H1 (cell line): ENCODE measurements at regions not wholly inside any gene's neighbourhood (a gene's known extent, or its start where the extent isn't known, plus 50 kb on each side); places are given as distances from the start of the nearest gene placed in this dataset.

ENCODE experiments used
- CTCF ChIA-PET: fragments of 300-600 bp; sonication (Branson Sonifier 250); formaldehyde crosslinking; loops from one replicate; lab custom pipeline; 2021; ENCODE audit not compliant: partially characterized antibody; lab: Charles Lee
- POLR2A ChIA-PET: fragments of 300-600 bp; sonication (Branson Sonifier 250); formaldehyde crosslinking; loops from one replicate; lab custom pipeline; 2021; ENCODE audit warnings: inconsistent platforms; ENCODE audit not compliant: partially characterized antibody; lab: Charles Lee
- DNase-seq, 2 experiments: peaks; one replicate each; pipeline versions ENCODE4 v3.0.0 to v3.0.0-alpha.2; 2010 to 2022; ENCODE audit warnings: low spot score in 2 of 2, low read depth in 1 of 2, mixed read lengths in 1 of 2
- FAIRE-seq: peaks from 2 replicates; lab custom pipeline; 2011; peaks lifted over from hg19 to GRCh38; lab: Jason Lieb, UNC
- H2AFZ ChIP-seq: 2 replicates; pipeline ENCODE4 v1.8.1; 2012; ENCODE audit warnings: low read length, inconsistent platforms
- H2AK5ac ChIP-seq: 2 replicates; pipeline ENCODE4 v1.6.1; 2013; ENCODE audit warnings: low read depth, low read length
- H2BK120ac ChIP-seq: replicated peaks from 2 replicates; pipeline ENCODE3; 2013; ENCODE audit warnings: low read depth, low read length, inconsistent platforms
- H2BK12ac ChIP-seq: 2 replicates; pipeline ENCODE4 v1.6.1; 2013; ENCODE audit warnings: low read depth, low read length
- H2BK15ac ChIP-seq: 2 replicates; pipeline ENCODE4 v1.6.1; 2013; ENCODE audit warnings: low read length
- H2BK20ac ChIP-seq: 2 replicates; pipeline ENCODE4 v1.6.1; 2013; ENCODE audit warnings: low read length
- H2BK5ac ChIP-seq: 2 replicates; pipeline ENCODE4 v1.6.1; 2013; ENCODE audit warnings: low read depth, low read length
- H3K14ac ChIP-seq: 2 replicates; pipeline ENCODE4 v1.6.1; 2013; ENCODE audit warnings: inconsistent platforms; ENCODE audit not compliant: insufficient read length
- H3K18ac ChIP-seq: 2 replicates; pipeline ENCODE4 v1.6.1; 2013; ENCODE audit warnings: low read length; ENCODE audit errors: extremely low read depth
- H3K23ac ChIP-seq: 2 replicates; pipeline ENCODE4 v1.6.1; 2013; ENCODE audit warnings: inconsistent platforms; ENCODE audit not compliant: insufficient read length
- H3K23me2 ChIP-seq: 2 replicates; pipeline ENCODE4 v1.6.1; 2013; ENCODE audit warnings: low read depth, low read length
- H3K27ac ChIP-seq: 2 replicates; pipeline ENCODE4 v1.6.1; 2011; ENCODE audit warnings: low read depth, low read length, inconsistent platforms
- H3K27me3 ChIP-seq, 4 experiments: replicated peaks in 1 of 4; 1 replicate in 1 of 4; 2 replicates in 3 of 4; pipeline versions ENCODE4 v1.6.1 to v1.8.1; 2011 to 2013; ENCODE audit warnings: low read length in 3 of 4, mild to moderate bottlenecking in 3 of 4, inconsistent platforms in 2 of 4, mixed read lengths in 2 of 4, moderate library complexity in 1 of 4; ENCODE audit not compliant: control insufficient read depth in 3 of 4, insufficient read depth in 3 of 4; ENCODE audit errors: extremely low read depth in 1 of 4
- H3K36me3 ChIP-seq, 4 experiments: 2 replicates each; pipeline versions ENCODE4 v1.6.1 to v1.8.1; 2011 to 2013; ENCODE audit warnings: mild to moderate bottlenecking in 4 of 4, low read length in 3 of 4, moderate library complexity in 2 of 4, control low read depth in 1 of 4, inconsistent platforms in 1 of 4; ENCODE audit not compliant: insufficient read depth in 4 of 4, control insufficient read depth in 2 of 4
- H3K4ac ChIP-seq: replicated peaks from 2 replicates; pipeline ENCODE3; 2013; ENCODE audit warnings: low read length, low read depth, mixed read lengths, inconsistent platforms; ENCODE audit not compliant: insufficient read length
- H3K4me1 ChIP-seq, 4 experiments: replicated peaks in 1 of 4; 1 replicate in 1 of 4; 2 replicates in 3 of 4; pipeline versions ENCODE4 v1.6.1 to v1.8.1; 2011 to 2013; ENCODE audit warnings: low read length in 3 of 4, inconsistent platforms in 2 of 4, mixed read lengths in 1 of 4; ENCODE audit not compliant: insufficient read depth in 4 of 4, control insufficient read depth in 3 of 4
- H3K4me2 ChIP-seq, 2 experiments: 2 replicates each; pipeline versions ENCODE4 v1.6.1 to v1.8.1; 2011 to 2013; ENCODE audit warnings: low read depth in 2 of 2, low read length in 2 of 2, control low read depth in 1 of 2, inconsistent platforms in 1 of 2, mild to moderate bottlenecking in 1 of 2; ENCODE audit not compliant: insufficient read depth in 1 of 2
- H3K4me3 ChIP-seq, 4 experiments: fragments of 200-600, 300-600 bp in 1 of 4; sonication (generic), shearing (Covaris generic), sonication (Bioruptor Twin) in 1 of 4; 2 replicates each; pipeline versions ENCODE4 v1.5.1 to v1.8.1; 2011 to 2016; ENCODE audit warnings: low read length in 4 of 4, low read depth in 3 of 4, control low read depth in 2 of 4, inconsistent platforms in 2 of 4, mild to moderate bottlenecking in 2 of 4, mixed read lengths in 1 of 4, moderate library complexity in 1 of 4; ENCODE audit not compliant: insufficient read depth in 2 of 4; ENCODE audit errors: extremely low read depth in 1 of 4
- H3K56ac ChIP-seq: replicated peaks from 2 replicates; pipeline ENCODE3; 2013; ENCODE audit warnings: low read depth, mild to moderate bottlenecking, mixed read lengths, low read length, inconsistent platforms; ENCODE audit not compliant: insufficient read length
- H3K79me1 ChIP-seq: 2 replicates; pipeline ENCODE4 v1.6.1; 2013; ENCODE audit warnings: low read depth, low read length, control low read depth
- H3K79me2 ChIP-seq, 2 experiments: 2 replicates each; pipeline versions ENCODE4 v1.6.1 to v1.8.1; 2012 to 2013; ENCODE audit warnings: low read length in 2 of 2, mild to moderate bottlenecking in 2 of 2, inconsistent platforms in 1 of 2; ENCODE audit not compliant: insufficient read depth in 2 of 2, control insufficient read depth in 1 of 2
- H3K9ac ChIP-seq, 4 experiments: replicated peaks in 1 of 4; 1 replicate in 1 of 4; 2 replicates in 3 of 4; pipeline versions ENCODE4 v1.6.1 to v1.8.1; 2011 to 2013; ENCODE audit warnings: low read depth in 3 of 4, low read length in 3 of 4, control low read depth in 2 of 4, mild to moderate bottlenecking in 2 of 4, moderate library complexity in 2 of 4, inconsistent platforms in 1 of 4; ENCODE audit errors: extremely low read depth in 1 of 4
- H3K9me3 ChIP-seq, 2 experiments: 2 replicates each; pipeline versions ENCODE4 v1.6.1 to v1.8.1; 2012 to 2013; ENCODE audit warnings: mild to moderate bottlenecking in 2 of 2, moderate library complexity in 2 of 2, control low read depth in 1 of 2, inconsistent platforms in 1 of 2, low read depth in 1 of 2, low read length in 1 of 2, mixed read lengths in 1 of 2; ENCODE audit not compliant: insufficient read depth in 2 of 2
- H4K20me1 ChIP-seq, 2 experiments: replicated peaks in 1 of 2; 2 replicates each; pipeline versions ENCODE3 to v1.8.1; 2011 to 2013; ENCODE audit warnings: inconsistent platforms in 2 of 2, low read length in 2 of 2, mild to moderate bottlenecking in 1 of 2; ENCODE audit not compliant: insufficient read depth in 2 of 2, control insufficient read depth in 1 of 2
- H4K5ac ChIP-seq: 2 replicates; pipeline ENCODE4 v1.6.1; 2013; ENCODE audit warnings: low read length, low read depth, mixed read lengths, inconsistent platforms; ENCODE audit not compliant: insufficient read length
- H4K8ac ChIP-seq: 2 replicates; pipeline ENCODE4 v1.8.0; 2013; ENCODE audit warnings: mild to moderate bottlenecking, moderate library complexity, low read length, inconsistent platforms; ENCODE audit not compliant: insufficient read depth; ENCODE audit errors: extremely low read depth
- H4K91ac ChIP-seq: replicated peaks from 2 replicates; pipeline ENCODE3; 2013; ENCODE audit warnings: low read length, mixed read lengths, inconsistent platforms; ENCODE audit not compliant: insufficient read length
- BCL11A ChIP-seq, 2 experiments: IDR thresholded peaks; one replicate each; pipeline ENCODE4 v1.6.1; 2011; ENCODE audit warnings: low read depth in 2 of 2, low read length in 2 of 2, mild to moderate bottlenecking in 2 of 2
- CBX8 ChIP-seq: fragments of 300-800, 300-1000 bp; sonication (generic); IDR thresholded peaks from 2 replicates; pipeline ENCODE4 v1.7.1; 2016; ENCODE audit warnings: low read depth, low read length, borderline replicate concordance
- GABPA ChIP-seq: IDR thresholded peaks from 2 replicates; pipeline ENCODE4 v1.6.1; 2011; ENCODE audit warnings: mild to moderate bottlenecking, low read length, moderate library complexity, borderline replicate concordance; ENCODE audit not compliant: insufficient read depth
- HDAC6 ChIP-seq: IDR thresholded peaks from one replicate; pipeline ENCODE4 v1.7.1; 2012; ENCODE audit warnings: low read depth, mild to moderate bottlenecking, inconsistent platforms, low read length, moderate library complexity
- KDM5A ChIP-seq: fragments of 200-600 bp; IDR thresholded peaks from 2 replicates; pipeline ENCODE4 v1.7.1; 2012; ENCODE audit warnings: mild to moderate bottlenecking, low read length, inconsistent platforms, mixed read lengths
- POLR2AphosphoS5 ChIP-seq: IDR thresholded peaks from 2 replicates; pipeline ENCODE4 v1.6.1; 2011; ENCODE audit warnings: low read depth, low read length
- RNF2 ChIP-seq: fragments of 200-900, 300-1000 bp; sonication (generic); IDR thresholded peaks from 2 replicates; pipeline ENCODE4 v1.7.1; 2016; ENCODE audit warnings: borderline replicate concordance, low read depth, mild to moderate bottlenecking, antibody characterized with exemption, low read length; ENCODE audit not compliant: poor library complexity, severe bottlenecking; ENCODE audit errors: missing control alignments
- TCF12 ChIP-seq: IDR thresholded peaks from 2 replicates; pipeline ENCODE4 v1.6.1; 2011; ENCODE audit warnings: low read depth, mild to moderate bottlenecking, low read length
- whole genome bisulfite sequencing, 2 experiments: shearing (Covaris generic) in 1 of 2; methylation state at CpG; one replicate each; pipeline versions ENCODE4 v1.1.6 to v1.1.7; 2013 to 2015; ENCODE audit warnings: low lambda C conversion rate in 2 of 2, mixed read lengths in 2 of 2, inconsistent platforms in 1 of 2, low coverage in 1 of 2, missing lambda C conversion rate in 1 of 2; ENCODE audit not compliant: insufficient replicate concordance in 2 of 2, insufficient coverage in 1 of 2, insufficient read length in 1 of 2; ENCODE audit errors: extremely low coverage in 1 of 2, missing lambda C conversion rate in 1 of 2; 5-methylcytosine and 5-hydroxymethylcytosine counted together
- TF ChIP-seq, protein P1 (sequence below): IDR thresholded peaks from 2 replicates; pipeline ENCODE4 v1.6.1; 2012; ENCODE audit warnings: inconsistent platforms
- TF ChIP-seq, protein P2 (sequence below): IDR thresholded peaks from 2 replicates; pipeline ENCODE4 v1.6.1; 2012; ENCODE audit warnings: low read length, inconsistent platforms

DNA sequence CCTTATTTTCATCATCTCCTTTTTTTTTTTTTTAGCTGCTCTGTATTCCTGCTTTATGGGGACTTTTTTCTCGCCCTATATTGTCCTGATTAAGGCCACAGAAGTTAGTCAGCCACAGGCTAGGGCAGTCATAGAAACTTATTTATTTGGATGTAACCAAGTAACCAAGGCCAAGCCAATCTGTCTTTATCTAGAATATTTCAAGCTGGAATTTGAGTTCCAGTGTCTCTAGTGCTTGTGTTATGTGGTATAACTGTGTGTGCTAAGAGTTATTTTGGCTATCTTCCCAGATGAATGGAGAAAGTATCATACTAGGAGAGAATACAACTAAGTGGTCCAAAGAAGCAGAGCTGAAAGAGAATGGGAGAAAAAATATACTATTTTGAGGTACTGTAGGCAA lies 751.5 kb downstream of the CBLN4 start:
- no peak overlapping the region for H4K91ac ChIP-seq
- DNase-seq, result no peak
- whole genome bisulfite sequencing, 2 experiments, result 92% methylated on average over 1 of the region's 1 CpG; no CpG with 5 or more reads in 1 of the 2 experiments

More for the DNA sequence above, 751.5 kb downstream of the CBLN4 start:
- no peak overlapping the region for H3K14ac ChIP-seq
- H2BK20ac ChIP-seq, result no peak overlapping the region
- no peak overlapping the region for H2AK5ac ChIP-seq
- H2AFZ ChIP-seq, result no peak overlapping the region
- H3K4ac ChIP-seq, result no peak overlapping the region
- H2BK5ac ChIP-seq, result no peak overlapping the region
- no peaks in the 10 kb centered on the region for H3K79me2 ChIP-seq
- no peak overlapping the region for H3K18ac ChIP-seq
- H3K4me3 ChIP-seq, result no peak overlapping the region
- H4K5ac ChIP-seq, result no peak overlapping the region
- TF ChIP-seq BCL11A (IDR thresholded peaks at IDR 0.05; ENCODE audit: low read depth in 2 of 2, low read length in 2 of 2), result no peak
- TF ChIP-seq KDM5A, result no peak
- no peak for TF ChIP-seq HDAC6
- no peak for TF ChIP-seq POLR2AphosphoS5
- TF ChIP-seq TCF12, result no peak
- no peak for TF ChIP-seq GABPA
- TF ChIP-seq, protein P1, sequence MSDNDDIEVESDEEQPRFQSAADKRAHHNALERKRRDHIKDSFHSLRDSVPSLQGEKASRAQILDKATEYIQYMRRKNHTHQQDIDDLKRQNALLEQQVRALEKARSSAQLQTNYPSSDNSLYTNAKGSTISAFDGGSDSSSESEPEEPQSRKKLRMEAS, result no peak
- TF ChIP-seq RNF2, result no peak
- no peak for TF ChIP-seq CBX8
- TF ChIP-seq, protein P2, sequence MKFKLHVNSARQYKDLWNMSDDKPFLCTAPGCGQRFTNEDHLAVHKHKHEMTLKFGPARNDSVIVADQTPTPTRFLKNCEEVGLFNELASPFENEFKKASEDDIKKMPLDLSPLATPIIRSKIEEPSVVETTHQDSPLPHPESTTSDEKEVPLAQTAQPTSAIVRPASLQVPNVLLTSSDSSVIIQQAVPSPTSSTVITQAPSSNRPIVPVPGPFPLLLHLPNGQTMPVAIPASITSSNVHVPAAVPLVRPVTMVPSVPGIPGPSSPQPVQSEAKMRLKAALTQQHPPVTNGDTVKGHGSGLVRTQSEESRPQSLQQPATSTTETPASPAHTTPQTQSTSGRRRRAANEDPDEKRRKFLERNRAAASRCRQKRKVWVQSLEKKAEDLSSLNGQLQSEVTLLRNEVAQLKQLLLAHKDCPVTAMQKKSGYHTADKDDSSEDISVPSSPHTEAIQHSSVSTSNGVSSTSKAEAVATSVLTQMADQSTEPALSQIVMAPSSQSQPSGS, result no peak
- H3K56ac ChIP-seq, result no peak overlapping the region
- H3K79me1 ChIP-seq, result no peaks in the 10 kb centered on the region
- H2BK15ac ChIP-seq, result no peak overlapping the region
- no peak overlapping the region for H2BK12ac ChIP-seq
- no peak overlapping the region for H3K9ac ChIP-seq
- H3K23me2 ChIP-seq, result peaks cover 3% of the 10 kb centered on the region; the same call in 1 of the 2 replicates
- no peak overlapping the region for H3K23ac ChIP-seq
- H4K20me1 ChIP-seq, result peaks cover 0 to 3% of the 10 kb centered on the region in 2 experiments
- no peaks in the 10 kb centered on the region for H3K4me1 ChIP-seq
- peaks cover 3 to 15% (median 11%) of the 10 kb centered on the region in 4 experiments for H3K27me3 ChIP-seq
- no peak overlapping the region for H2BK120ac ChIP-seq
- FAIRE-seq, result no peak
- ChIA-PET CTCF (no interaction called here), POLR2A (no interaction called here)
- H4K8ac ChIP-seq, result no peak overlapping the region
- no peak overlapping the region for H3K4me2 ChIP-seq
- no peak overlapping the region for H3K27ac ChIP-seq
- H3K9me3 ChIP-seq, result peaks cover 6 to 7% of the 10 kb centered on the region in 2 experiments; a peak in 2 of 4 replicates
- H3K36me3 ChIP-seq, result no peaks in the 10 kb centered on the region
